Naive thymus-derived CD4-positive, alpha-beta T cell (primary cell): ENCODE measurements at regions not wholly inside any gene's neighbourhood (a gene's known extent, or its start where the extent isn't known, plus 50 kb on each side); places are given as distances from the start of the nearest gene placed in this dataset.

Experiments
- ATAC-seq: fragments of 150-1000 bp; cut with Tn5 transposase; 2 replicates; pipeline ENCODE4 v1.10.0; 2021; ENCODE audit warnings: mild to moderate bottlenecking, moderate library complexity
- CTCF ChIA-PET: fragments of 350-600 bp; sonication (Branson Sonifier 250); formaldehyde crosslinking; loops from one replicate; lab custom pipeline; 2021; ENCODE audit warnings: antibody characterized with exemption; lab: Charles Lee
- POLR2A ChIA-PET: fragments of 350-600 bp; sonication (Branson Sonifier 250); formaldehyde crosslinking; loops from one replicate; lab custom pipeline; 2021; ENCODE audit warnings: antibody characterized with exemption, inconsistent platforms; lab: Charles Lee
- DNase-seq, 9 donors: peaks; one replicate each; pipeline versions ENCODE4 v3.0.0 to v3.0.0-alpha.2; 2020 to 2022; ENCODE audit warnings: mixed read lengths in 1 of 9
- H3K27ac ChIP-seq: one replicate; pipeline ENCODE4 v1.7.0; 2013; ENCODE audit warnings: mild to moderate bottlenecking, low read depth, low read length, moderate library complexity
- H3K27me3 ChIP-seq, 2 donors: one replicate each; pipeline ENCODE4 v1.7.0; 2013; ENCODE audit warnings: low read length in 2 of 2, mild to moderate bottlenecking in 2 of 2, moderate library complexity in 2 of 2; ENCODE audit not compliant: control insufficient read depth in 2 of 2, insufficient read depth in 2 of 2
- H3K36me3 ChIP-seq, 3 experiments: 1 replicate in 2 of 3; 2 replicates in 1 of 3; pipeline ENCODE4 v1.7.0; 2013; ENCODE audit warnings: low read length in 3 of 3, mild to moderate bottlenecking in 3 of 3, moderate library complexity in 1 of 3; ENCODE audit not compliant: insufficient read depth in 3 of 3, control insufficient read depth in 2 of 3
- H3K4me1 ChIP-seq, 2 donors: one replicate each; pipeline ENCODE4 v1.7.0; 2013; ENCODE audit warnings: low read length in 2 of 2, mild to moderate bottlenecking in 2 of 2, moderate library complexity in 1 of 2; ENCODE audit not compliant: control insufficient read depth in 2 of 2, insufficient read depth in 2 of 2
- H3K4me3 ChIP-seq: 2 replicates; pipeline ENCODE4 v1.7.0; 2013; ENCODE audit warnings: mild to moderate bottlenecking, low read length
- H3K9me3 ChIP-seq, 3 experiments: 1 replicate in 2 of 3; 2 replicates in 1 of 3; pipeline ENCODE4 v1.7.0; 2013; ENCODE audit warnings: low read length in 3 of 3; ENCODE audit not compliant: control insufficient read depth in 2 of 3
- H3K27ac Mint-ChIP-seq, 9 donors: one replicate each; pipeline ENCODE4 v1.8.0; 2020 to 2022; ENCODE audit warnings: mixed read lengths in 9 of 9, mild to moderate bottlenecking in 8 of 9, moderate library complexity in 5 of 9, inconsistent platforms in 2 of 9
- H3K27me3 Mint-ChIP-seq, 5 donors: one replicate each; pipeline ENCODE4 v1.8.0; 2021 to 2022; ENCODE audit warnings: mixed read lengths in 5 of 5, mild to moderate bottlenecking in 1 of 5
- H3K36me3 Mint-ChIP-seq, 5 donors: one replicate each; pipeline ENCODE4 v1.8.0; 2020 to 2022; ENCODE audit warnings: mixed read lengths in 5 of 5, mild to moderate bottlenecking in 3 of 5, inconsistent platforms in 1 of 5
- H3K4me1 Mint-ChIP-seq, 7 donors: one replicate each; pipeline ENCODE4 v1.8.0; 2020 to 2022; ENCODE audit warnings: mixed read lengths in 7 of 7, mild to moderate bottlenecking in 3 of 7, inconsistent platforms in 1 of 7
- H3K4me3 Mint-ChIP-seq, 10 donors: one replicate each; pipeline ENCODE4 v1.8.0; 2020 to 2022; ENCODE audit warnings: mild to moderate bottlenecking in 10 of 10, mixed read lengths in 10 of 10, moderate library complexity in 6 of 10, inconsistent platforms in 2 of 10
- H3K9me3 Mint-ChIP-seq, 11 donors: one replicate each; pipeline ENCODE4 v1.8.0; 2020 to 2022; ENCODE audit warnings: mixed read lengths in 11 of 11, mild to moderate bottlenecking in 4 of 11, inconsistent platforms in 1 of 11, moderate library complexity in 1 of 11
- intact Hi-C, 2 donors: fragments of 100-400 bp; cut with micrococcal nuclease; formaldehyde crosslinking; loops; one replicate each; pipeline ENCODE4 v1.15.1; 2023

DNA sequence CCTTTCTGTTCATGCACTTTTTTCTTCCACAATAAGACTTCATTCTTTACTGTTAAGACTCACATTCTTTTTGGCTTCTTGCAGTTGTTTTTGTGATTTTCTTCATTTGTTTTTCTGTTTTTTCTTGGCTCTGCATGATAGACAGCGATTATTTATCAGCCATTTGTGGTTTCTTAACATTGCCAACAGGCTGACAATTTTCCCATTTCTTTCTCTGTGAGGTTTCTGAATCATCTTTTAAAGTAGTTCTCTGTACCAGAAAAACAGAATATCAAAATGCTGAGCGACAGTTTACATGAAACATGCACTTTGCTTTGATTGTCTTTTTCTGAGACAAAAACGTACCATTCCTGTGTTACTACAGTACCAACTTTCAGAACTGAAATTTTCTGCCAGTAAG, 334.2 kb upstream of the MAGI2 start:
- H3K9me3 Mint-ChIP-seq: peaks cover 0 to 8% (median 0%) of the 10 kb centered on the region in 11 donors
- Histone ChIP-seq H3K27me3 (no peaks in the 10 kb centered on the region), H3K36me3 (no peaks in the 10 kb centered on the region), H3K4me3 (no peak overlapping the region), H3K9me3 (no peaks in the 10 kb centered on the region), H3K4me1 (no peaks in the 10 kb centered on the region), H3K27ac (no peak overlapping the region)
- H3K36me3 Mint-ChIP-seq: no peaks in the 10 kb centered on the region
- H3K27me3 Mint-ChIP-seq: no peaks in the 10 kb centered on the region
- no peak overlapping the region for H3K27ac Mint-ChIP-seq
- H3K4me1 Mint-ChIP-seq: no peaks in the 10 kb centered on the region
- no peak overlapping the region for H3K4me3 Mint-ChIP-seq
- CTCF ChIA-PET: no interaction called here
- intact Hi-C loops: no loop called here
- POLR2A ChIA-PET: no interaction called here
- ATAC-seq (no peak), DNase-seq (no peak)

GRCh38 chr7:79787096-79787495, 333.6 kb upstream of the MAGI2 start:
- DNase-seq: no peak
- intact Hi-C loops: no loop called here
- H3K4me1 ChIP-seq: no peaks in the 10 kb centered on the region
- ChIA-PET CTCF (no interaction called here), POLR2A (no interaction called here)
- no peaks in the 10 kb centered on the region for H3K27me3 ChIP-seq
- H3K27ac ChIP-seq: no peak overlapping the region
- peaks cover 0 to 8% (median 0%) of the 10 kb centered on the region in 11 donors for H3K9me3 Mint-ChIP-seq
- H3K27me3 Mint-ChIP-seq: no peaks in the 10 kb centered on the region
- ATAC-seq: no peak
- H3K9me3 ChIP-seq: no peaks in the 10 kb centered on the region
- H3K4me3 ChIP-seq: no peak overlapping the region
- H3K4me3 Mint-ChIP-seq: no peak overlapping the region
- no peak overlapping the region for H3K27ac Mint-ChIP-seq
- no peaks in the 10 kb centered on the region for H3K36me3 ChIP-seq
- H3K36me3 Mint-ChIP-seq: no peaks in the 10 kb centered on the region
- no peaks in the 10 kb centered on the region for H3K4me1 Mint-ChIP-seq

DNA sequence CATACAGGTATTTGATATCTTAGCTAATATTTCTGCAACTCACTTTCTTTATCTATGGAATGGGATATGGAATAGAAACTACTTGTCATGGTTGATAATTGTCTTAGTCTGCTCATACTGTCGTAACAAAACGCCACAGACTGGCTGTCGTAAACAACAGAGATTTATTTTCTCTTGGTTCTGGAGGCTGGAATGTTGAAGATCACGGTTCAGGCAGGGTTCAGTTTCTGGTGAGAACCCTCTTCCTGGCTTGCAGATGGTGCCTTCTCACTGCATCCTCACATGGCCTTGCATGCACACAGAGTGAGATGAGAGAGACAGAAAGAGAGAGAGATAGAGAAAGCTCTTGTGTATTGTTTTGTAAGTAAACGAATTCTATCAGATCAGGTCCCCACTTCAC, 332.7 kb upstream of the MAGI2 start:
- intact Hi-C loops: no loop called here
- POLR2A ChIA-PET: no interaction called here
- H3K4me3 ChIP-seq: no peak overlapping the region
- H3K9me3 ChIP-seq: no peaks in the 10 kb centered on the region
- Mint-ChIP-seq H3K36me3 (no peaks in the 10 kb centered on the region), H3K4me1 (no peaks in the 10 kb centered on the region), H3K4me3 (no peak overlapping the region), H3K27me3 (no peaks in the 10 kb centered on the region), H3K27ac (no peak overlapping the region), H3K9me3 (peaks cover 0 to 8% (median 0%) of the 10 kb centered on the region in 11 donors)
- DNase-seq (no peak), ATAC-seq (no peak)
- H3K4me1 ChIP-seq: no peaks in the 10 kb centered on the region
- no peaks in the 10 kb centered on the region for H3K36me3 ChIP-seq
- CTCF ChIA-PET: no interaction called here
- no peak overlapping the region for H3K27ac ChIP-seq
- H3K27me3 ChIP-seq: no peaks in the 10 kb centered on the region

DNA sequence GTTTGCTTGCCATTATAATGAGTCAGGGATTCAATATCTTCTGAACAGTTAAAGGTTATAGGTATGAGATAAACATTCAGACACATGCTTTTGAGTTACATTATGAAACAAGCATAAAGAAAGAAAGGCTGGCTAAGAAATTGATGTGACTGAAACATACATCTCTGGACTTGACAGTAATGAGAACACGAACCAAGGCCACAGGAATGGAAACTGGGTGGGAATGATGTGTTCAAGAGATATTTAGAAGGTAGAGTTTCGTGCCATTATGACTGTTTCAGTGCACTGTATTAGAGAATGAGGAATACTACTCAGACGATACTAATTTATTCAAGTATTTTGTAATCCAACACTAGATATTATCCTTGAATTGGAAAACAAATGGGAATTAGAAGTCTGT, 332.1 kb upstream of the MAGI2 start:
- H3K36me3 ChIP-seq: no peaks in the 10 kb centered on the region
- H3K27me3 ChIP-seq: no peaks in the 10 kb centered on the region
- peaks cover 0 to 8% (median 0%) of the 10 kb centered on the region in 11 donors for H3K9me3 Mint-ChIP-seq
- DNase-seq (no peak), ATAC-seq (no peak)
- no peaks in the 10 kb centered on the region for H3K36me3 Mint-ChIP-seq
- no peak overlapping the region for H3K27ac ChIP-seq
- no peak overlapping the region for H3K4me3 Mint-ChIP-seq
- H3K9me3 ChIP-seq: no peaks in the 10 kb centered on the region
- no peaks in the 10 kb centered on the region for H3K4me1 ChIP-seq
- CTCF ChIA-PET: no interaction called here
- intact Hi-C loops: no loop called here
- POLR2A ChIA-PET: no interaction called here
- H3K4me1 Mint-ChIP-seq: no peaks in the 10 kb centered on the region
- no peaks in the 10 kb centered on the region for H3K27me3 Mint-ChIP-seq
- no peak overlapping the region for H3K4me3 ChIP-seq
- H3K27ac Mint-ChIP-seq: no peak overlapping the region

- H3K27me3 ChIP-seq: no peaks in the 10 kb centered on the region
- H3K4me3 Mint-ChIP-seq: no peak overlapping the region
- no peaks in the 10 kb centered on the region for H3K36me3 ChIP-seq
- no peak overlapping the region for H3K27ac ChIP-seq
- H3K9me3 Mint-ChIP-seq: peaks cover 0 to 8% (median 0%) of the 10 kb centered on the region in 11 donors
- no peak for DNase-seq
- H3K4me3 ChIP-seq: no peak overlapping the region
- no peak for ATAC-seq
- no peaks in the 10 kb centered on the region for H3K4me1 ChIP-seq
- CTCF ChIA-PET: no interaction called here
- intact Hi-C loops: no loop called here
- no peaks in the 10 kb centered on the region for H3K9me3 ChIP-seq
- H3K4me1 Mint-ChIP-seq: no peaks in the 10 kb centered on the region
- no peak overlapping the region for H3K27ac Mint-ChIP-seq
- H3K36me3 Mint-ChIP-seq: no peaks in the 10 kb centered on the region
- POLR2A ChIA-PET: no interaction called here
- H3K27me3 Mint-ChIP-seq: no peaks in the 10 kb centered on the region
Observed at GRCh38 chr7:79782906-79783305, 329.4 kb upstream of the MAGI2 start.

DNA sequence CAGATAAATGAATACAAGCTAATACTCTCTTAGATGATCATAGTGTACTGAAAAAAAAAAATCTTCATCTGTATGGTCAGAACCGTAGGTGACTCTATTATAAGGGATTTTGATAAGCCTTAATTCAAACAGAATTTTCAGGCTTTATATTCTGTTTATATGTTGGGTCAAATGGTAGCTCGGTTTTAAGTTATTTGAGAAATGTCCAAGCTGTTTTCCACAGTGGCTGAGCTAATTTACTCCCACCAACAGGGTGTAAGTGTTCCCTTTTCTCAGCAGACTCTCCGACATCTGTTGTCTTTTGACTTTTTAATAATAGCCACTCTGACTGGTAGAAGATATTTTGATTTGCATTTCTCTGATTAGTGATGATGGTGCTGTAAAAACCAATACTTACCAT, 328.8 kb upstream of the MAGI2 start:
- Mint-ChIP-seq H3K36me3 (no peaks in the 10 kb centered on the region), H3K9me3 (peaks cover 0 to 8% (median 0%) of the 10 kb centered on the region in 11 donors), H3K27me3 (no peaks in the 10 kb centered on the region), H3K4me1 (no peaks in the 10 kb centered on the region), H3K27ac (no peak overlapping the region), H3K4me3 (no peak overlapping the region)
- Histone ChIP-seq H3K36me3 (no peaks in the 10 kb centered on the region), H3K4me1 (no peaks in the 10 kb centered on the region), H3K9me3 (no peaks in the 10 kb centered on the region), H3K27me3 (no peaks in the 10 kb centered on the region), H3K4me3 (no peak overlapping the region), H3K27ac (no peak overlapping the region)
- ChIA-PET POLR2A (no interaction called here), CTCF (no interaction called here)
- no peak for DNase-seq
- ATAC-seq: no peak
- intact Hi-C loops: no loop called here

DNA sequence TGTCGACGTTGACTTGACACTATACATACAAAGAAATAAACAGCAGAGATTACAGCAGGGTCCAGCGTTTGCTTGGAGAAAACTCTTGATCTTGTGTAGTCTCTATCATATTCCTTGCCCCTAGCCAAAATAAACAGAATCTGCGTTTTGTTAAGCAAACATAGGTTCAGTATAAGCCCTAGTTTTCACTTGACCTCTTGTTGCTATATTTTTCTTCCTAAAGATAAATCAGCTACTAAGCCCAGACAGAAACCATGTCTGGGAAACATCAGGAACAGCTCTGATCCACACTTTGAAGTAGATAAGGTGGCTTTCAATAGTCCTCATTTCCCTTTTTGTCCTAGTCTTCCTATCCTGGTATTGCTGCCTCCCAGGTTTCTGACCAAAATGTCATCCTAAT, 328.2 kb upstream of the MAGI2 start:
- H3K4me1 Mint-ChIP-seq: no peaks in the 10 kb centered on the region
- peaks cover 0 to 8% (median 0%) of the 10 kb centered on the region in 11 donors for H3K9me3 Mint-ChIP-seq
- no peaks in the 10 kb centered on the region for H3K9me3 ChIP-seq
- no peaks in the 10 kb centered on the region for H3K27me3 ChIP-seq
- H3K27ac ChIP-seq: no peak overlapping the region
- H3K36me3 ChIP-seq: no peaks in the 10 kb centered on the region
- H3K36me3 Mint-ChIP-seq: no peaks in the 10 kb centered on the region
- no peak overlapping the region for H3K4me3 ChIP-seq
- H3K4me1 ChIP-seq: no peaks in the 10 kb centered on the region
- no peak overlapping the region for H3K4me3 Mint-ChIP-seq
- intact Hi-C loops: no loop called here
- ChIA-PET CTCF (no interaction called here), POLR2A (no interaction called here)
- DNase-seq (no peak), ATAC-seq (no peak)
- no peak overlapping the region for H3K27ac Mint-ChIP-seq
- no peaks in the 10 kb centered on the region for H3K27me3 Mint-ChIP-seq
